HG02938 (cell line): ENCODE measurements at regions not wholly inside any gene's neighbourhood (a gene's known extent, or its start where the extent isn't known, plus 50 kb on each side); places are given as distances from the start of the nearest gene placed in this dataset.
"Not testable (repeated sequence)": the region's sequence is repeated elsewhere in the genome, so short reads cannot be mapped to it uniquely, and the experiment has no call there.

Source experiments
- ATAC-seq: cut with Tn5 transposase; IDR thresholded peaks from one replicate; pipeline ENCODE4 v1.9.1; 2021; ENCODE audit warnings: mild to moderate bottlenecking, moderate library complexity; ENCODE audit not compliant: unreplicated experiment

DNA sequence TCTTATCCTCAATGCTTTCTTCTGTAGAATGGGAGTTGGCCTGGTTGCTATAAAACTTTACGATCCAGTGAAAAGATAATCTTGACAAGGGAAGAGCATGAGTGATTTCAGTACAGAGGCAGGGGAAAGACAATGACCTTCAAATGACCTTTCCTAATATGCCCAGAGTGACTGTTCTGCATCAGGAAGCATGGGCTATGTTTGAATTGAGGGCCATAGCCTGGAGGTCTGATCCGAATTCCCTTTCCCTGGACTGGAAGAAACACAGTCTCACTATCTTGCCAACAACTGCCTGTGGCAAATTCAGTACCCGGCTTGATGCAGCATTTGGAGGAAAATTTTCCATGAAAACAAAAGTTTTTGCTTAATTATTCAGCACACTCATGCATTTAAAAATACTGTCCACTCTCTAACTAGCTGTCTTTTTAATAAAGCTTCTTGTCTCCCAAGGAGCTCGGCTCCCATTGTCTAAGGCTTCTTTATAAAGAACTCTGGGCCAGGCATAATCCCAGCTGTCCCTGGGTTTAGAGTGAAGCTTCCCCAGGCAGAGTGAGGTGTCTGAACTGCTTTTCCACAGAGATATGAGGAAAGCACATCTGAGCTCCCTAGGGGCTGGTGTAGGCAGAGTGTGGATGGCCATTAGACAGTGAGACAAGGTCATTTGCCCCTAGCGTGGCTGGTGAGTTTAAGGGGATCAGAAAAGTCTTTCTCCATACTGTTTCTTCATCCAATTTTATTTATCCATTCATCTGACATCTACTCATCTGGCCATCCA is 132.7 kb upstream of the CADM1 start:
- no peak for ATAC-seq

DNA sequence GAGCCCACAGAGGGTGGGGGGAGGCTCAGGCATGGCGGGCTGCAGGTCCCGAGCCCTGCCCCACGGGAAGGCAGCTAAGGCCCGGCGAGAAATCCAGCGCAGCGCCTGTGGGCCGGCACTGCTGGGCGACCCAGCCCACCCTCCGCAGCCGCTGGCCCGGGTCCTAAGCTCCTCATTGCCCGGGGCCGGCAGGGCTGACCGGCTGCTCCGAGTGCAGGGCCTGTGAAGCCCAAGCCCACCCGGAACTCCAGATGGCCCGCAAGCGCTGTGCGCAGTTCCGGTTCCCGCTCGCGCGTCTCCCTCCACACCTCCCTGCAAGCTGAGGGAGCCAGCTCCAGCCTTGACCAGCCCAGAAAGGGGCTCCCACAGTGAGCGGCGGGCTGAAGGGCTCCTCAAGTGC is 129.8 kb upstream of the CADM1 start:
- ATAC-seq = not testable (repeated sequence)

DNA sequence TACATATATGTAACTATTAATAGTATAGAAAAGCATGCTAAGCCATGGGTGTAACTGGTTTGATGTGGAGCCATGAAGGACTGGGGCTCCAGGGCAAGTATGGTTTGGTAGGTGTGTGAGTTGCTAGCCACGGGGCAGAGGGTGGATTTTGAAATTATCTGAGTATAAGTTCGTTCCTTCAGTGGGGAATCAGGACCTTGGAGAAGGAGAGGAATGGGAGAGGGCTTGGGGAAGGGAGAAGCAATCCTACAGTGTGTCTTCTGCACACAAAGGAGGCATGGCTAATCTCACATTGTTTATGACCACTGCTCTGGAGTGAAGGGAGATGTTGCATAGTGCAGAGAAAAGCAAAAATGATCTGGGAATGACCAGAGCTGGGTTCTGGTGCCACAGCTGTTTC is 127.8 kb upstream of the CADM1 start:
- ATAC-seq = no peak

DNA sequence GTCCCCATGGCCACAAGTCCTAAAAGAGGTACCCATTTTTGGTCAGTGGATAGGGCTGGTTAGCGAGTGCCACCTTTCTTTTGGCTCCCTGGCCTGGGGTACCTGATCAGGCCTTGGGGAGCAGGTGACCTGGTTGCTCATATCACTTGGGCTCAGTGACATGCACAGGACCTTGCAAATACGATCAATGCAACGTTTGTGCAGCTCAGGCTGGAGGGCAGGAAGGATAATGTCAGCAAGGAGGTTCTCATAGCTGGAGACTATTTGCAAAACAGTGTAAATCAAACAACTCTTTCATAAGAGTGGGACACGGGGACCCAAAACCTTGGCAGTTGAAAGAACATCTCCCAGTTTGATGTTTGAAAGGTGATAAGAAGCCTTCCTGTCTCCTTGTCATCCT is 127.4 kb upstream of the CADM1 start:
- no peak for ATAC-seq

DNA sequence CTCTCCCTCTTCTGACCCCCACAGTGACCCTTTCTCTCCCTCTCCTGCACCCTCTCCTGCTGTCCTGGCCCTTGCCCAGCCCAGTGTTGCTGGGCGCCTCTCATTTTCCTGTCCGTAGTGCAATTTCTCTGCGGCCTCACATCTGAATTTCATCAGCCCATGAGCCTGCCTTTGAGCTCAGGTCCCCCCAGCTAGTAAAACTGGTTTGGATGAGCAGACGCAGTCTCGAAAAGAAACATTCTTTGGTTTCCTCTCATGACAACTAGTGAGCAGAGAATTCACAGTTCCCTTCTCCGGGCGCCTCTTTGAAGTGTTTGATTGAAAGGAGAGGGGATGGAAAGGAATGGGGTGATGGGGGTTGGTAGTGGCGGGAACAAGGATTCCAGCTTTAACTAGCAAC is 126.0 kb upstream of the CADM1 start:
- ATAC-seq = no peak

DNA sequence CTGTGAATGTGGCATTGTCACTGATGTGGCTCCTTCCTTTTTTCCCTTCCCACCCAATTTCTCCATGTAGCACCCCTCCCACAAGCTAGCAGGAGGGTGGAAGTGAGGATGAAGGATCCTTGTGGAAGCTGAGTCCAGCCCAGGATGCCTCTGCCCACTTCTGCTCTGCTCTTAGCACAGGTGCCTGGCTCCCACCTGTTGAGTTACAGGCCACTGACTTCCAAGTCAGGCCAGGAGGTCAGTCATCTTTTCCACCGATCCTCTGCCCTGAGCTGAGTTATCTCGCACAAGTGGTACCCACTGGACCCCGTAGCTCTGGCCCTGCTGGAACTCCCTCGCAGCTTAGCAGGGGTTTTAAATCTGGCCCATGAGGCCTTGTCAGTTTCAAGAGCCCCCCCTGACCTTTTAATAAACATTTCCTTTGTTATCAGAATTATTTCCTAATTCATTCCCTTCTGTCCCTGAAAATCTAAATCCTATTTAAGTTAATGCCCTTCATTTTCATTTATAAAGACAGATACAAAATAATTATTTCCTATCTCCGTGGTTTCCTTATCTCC is 125.3 kb upstream of the CADM1 start:
- no peak for ATAC-seq

DNA sequence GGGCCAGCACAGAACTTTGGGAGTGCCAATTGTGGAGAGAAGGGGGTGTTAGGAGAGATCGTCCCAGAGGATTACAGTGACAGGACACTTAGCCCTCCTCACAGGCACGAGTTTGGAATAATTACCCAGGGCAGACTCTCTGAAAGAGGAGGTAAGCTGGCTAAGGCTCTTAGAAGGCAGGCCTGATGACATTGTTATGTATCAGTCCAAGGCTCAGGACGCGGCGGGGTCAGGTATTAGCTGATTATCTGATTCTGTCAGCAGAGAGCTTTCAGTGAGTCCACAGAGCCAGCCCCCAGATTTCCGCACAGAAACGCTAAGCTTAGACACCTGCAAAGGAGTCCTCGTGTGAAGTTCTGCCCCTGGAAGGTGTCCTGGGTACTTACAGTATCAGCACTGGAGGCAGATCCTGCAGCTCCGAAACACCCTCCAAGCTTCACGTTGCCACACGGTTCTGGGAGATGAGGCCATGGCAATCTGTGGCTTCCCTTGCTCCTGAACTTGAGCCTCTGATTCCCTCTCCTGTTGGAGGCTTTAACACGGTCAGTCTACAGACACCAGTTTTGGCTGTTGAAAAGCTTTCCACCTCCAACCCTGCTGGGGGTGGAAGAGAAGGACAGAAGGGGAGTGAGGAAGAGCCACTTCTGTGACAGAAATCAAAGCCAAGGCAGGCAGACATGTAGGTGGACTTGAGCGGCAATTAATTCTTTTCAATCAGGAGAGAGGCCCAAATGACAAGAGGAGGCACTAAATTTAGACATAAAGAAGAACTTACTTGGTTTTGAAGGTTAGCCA is 123.6 kb upstream of the CADM1 start:
- no peak for ATAC-seq

DNA sequence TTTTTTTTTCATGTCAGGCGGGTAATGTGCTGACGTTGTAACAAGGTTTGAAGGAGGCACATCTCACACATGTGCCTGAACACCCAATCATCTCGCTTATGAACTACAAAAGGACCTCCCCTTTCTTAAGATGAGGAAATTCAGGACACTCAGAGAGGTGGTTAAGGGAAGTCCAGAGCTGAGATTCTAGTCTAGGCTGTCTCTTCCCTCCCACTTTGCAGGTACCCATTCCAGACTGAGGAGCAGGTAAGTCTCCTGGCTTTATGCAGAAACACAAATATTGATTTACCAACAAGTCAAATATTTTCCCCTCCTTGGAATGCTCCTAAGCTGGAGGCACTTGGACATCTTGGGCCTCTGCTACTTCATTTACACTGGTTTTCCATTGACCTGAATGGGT is 122.9 kb upstream of the CADM1 start:
- ATAC-seq = no peak

DNA sequence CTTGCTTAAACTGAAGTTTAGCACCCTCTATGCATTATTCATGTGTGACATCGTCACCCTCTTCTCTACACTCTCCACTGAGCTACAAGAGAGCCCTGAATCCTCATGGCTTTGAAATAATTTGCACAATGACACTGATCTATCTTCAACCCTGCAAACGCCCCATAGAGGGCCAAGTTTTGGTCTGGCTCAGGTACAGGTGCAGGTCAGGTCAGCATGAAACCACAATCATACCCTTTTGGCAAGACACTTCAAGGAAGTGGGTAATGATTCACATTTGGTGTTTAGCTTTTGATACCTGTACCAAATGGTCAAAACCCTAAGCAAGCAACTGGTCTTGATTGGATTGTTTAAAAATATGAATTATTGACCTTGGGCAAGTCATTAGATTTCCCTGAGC is 122.2 kb upstream of the CADM1 start:
- no peak for ATAC-seq

DNA sequence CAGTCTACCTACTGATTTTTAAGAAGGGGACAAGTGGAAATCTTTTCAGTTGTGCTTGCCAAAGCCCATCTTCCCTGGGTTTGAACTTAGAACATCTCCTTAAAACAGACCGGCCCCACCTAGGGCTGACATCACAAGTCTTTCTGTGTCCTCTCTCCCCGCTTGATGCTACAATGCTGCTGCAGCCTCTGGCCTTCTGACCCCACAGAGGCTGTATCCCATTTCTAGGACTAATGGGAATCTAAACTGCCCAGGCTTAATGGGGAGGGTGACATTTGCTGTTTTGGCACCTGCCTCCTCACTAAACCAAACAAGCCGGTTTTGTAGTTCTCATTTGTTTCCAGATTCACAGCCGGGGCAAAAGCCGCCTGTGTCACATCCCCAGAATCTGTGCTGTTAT is 121.3 kb upstream of the CADM1 start:
- ATAC-seq = no peak

DNA sequence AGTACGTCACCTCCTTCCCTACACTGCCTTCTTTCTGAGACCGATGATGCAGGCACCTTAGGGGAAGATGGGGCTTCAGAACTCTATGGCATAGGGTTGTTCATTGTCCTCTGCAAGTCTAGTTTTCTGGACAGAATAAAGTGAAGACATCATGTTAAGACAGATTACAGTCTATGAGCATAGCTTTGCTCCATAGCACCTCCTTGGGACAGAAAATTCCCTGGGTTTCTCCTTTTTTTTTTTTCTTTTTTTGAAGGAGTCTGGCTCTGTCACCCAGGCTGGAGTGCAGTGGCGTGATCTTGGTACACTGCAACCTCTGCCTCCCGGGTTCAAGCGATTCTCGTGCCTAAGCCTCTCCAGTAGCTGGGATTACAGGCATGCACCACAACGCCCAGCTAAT is 119.8 kb upstream of the CADM1 start:
- ATAC-seq = no peak

DNA sequence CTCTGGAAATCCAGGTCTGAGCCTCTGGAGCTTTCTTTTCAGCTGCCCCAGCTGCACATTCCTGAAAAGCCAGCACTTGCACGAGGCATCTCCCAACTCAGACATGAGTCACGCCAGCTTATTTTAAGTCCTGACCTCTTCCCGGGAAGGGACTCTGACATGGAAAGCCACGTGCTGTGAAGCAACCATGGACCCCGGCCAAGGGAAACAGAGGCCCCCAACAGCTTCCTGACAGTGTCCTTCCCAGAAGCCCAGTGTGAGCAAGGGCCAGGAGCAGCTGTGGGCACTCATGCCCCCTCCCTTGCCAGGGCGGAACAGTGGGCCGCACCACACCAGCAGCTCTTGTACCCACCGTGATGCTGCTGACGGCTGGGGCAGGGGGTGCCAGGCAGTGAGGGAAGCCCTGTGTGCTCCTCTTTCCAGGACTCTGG is 118.8 kb upstream of the CADM1 start:
- ATAC-seq = no peak

DNA sequence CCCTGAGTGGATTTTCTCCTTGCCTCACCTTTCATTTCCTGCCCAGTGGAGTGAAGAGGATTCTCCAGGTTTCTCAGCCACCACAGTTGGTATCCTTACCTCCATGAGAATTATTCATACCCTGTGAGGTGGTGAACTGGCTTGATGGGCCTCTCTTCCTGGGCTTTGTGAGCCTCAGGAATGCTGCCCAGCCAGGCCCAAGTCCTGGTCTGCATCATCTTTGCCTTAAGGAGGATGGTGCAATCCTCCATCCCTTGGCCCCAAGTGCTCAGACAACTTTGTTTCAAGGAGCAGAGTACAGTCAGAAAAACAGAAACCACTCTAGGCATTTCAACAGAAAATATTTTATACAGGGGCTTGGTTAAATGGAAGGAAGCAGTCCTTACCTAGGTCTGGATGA is 114.2 kb upstream of the CADM1 start:
- no peak for ATAC-seq

DNA sequence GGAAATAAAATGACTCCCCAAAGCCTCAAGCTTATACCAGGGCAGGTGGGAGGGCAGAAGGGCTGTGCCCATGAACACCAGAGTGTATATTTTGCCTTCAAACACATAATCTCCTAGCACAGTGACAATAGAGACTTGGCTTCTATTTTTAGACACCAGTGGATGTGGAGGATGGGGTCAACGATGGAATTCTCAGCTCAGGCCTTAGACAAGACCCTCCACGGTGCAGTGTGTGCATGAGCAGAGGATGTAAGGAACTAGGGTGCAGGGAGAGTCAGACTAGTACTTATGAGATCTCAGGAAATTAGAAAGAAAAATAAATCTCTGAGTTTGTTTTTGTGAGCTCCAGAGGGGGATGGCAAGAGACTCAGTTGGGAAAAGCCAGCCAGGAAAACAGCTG is 113.6 kb upstream of the CADM1 start:
- ATAC-seq = no peak

DNA sequence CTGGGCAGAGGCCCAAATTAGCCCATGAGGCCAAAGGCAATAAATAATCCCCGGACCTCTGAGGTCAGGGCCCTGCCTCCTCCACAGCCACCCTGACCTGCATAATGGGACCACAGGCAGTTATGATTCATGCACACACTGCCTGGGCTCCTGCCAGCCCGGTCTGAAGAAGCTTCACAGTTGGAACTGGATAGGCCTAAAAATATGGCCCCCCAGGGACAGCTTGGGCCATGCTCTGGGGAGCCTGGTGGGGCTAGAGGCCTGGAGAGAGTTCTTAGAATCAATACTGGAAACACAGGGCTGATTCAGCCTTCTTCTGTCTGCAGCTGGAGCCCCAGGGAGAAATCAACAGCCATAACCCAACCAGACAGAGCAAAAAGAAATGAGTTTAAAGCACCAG is 112.8 kb upstream of the CADM1 start:
- no peak for ATAC-seq

DNA sequence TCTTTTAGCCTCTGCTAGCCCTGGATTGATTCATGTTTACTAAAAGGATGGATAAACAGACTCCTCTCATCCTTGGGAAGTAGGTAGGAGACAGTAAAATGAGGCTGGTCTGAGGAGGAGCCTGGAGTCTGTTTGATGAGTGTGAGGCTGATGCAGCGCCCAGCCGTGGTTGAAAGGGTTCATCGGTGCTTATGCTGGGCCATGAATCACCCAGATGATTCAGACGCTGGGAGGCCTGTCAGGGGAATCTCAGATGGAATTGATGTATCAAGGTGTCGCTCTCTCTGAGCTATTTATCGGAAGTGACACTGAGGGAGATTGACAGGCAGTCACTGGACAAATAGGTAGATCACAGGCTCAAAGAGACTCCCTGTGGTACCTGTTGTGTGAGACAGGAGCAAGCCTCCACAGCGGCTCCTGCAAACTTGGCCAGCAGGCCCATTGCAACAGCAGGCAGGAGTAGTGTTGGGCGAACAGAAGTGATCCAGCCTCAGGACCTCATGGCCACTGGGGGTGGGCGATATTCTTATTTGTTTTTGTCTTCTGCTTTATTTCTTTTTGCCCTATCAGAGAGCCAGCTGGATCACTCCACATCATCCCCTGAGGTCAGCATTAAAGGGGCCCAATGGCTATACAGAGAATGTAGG is 109.9 kb upstream of the CADM1 start:
- no peak for ATAC-seq

DNA sequence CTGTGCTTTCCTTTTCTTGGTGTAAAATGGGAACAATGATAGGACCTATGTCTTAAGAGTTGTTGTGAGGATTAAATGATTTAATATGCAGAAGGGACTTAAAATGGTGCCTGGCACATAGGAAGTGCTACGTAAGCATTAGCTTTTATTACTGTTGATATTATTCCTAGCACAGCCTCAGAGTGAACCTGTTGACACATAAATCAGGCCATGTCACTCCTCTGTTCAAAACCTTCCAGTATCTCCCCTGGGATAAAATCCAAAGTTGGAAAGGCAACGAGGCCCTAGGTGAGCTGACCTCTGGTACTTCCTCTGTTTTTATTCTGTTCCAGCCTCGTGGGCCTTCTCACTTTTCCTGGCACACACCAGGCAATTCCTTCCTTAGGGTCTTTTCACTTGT is 108.8 kb upstream of the CADM1 start:
- no peak for ATAC-seq

DNA sequence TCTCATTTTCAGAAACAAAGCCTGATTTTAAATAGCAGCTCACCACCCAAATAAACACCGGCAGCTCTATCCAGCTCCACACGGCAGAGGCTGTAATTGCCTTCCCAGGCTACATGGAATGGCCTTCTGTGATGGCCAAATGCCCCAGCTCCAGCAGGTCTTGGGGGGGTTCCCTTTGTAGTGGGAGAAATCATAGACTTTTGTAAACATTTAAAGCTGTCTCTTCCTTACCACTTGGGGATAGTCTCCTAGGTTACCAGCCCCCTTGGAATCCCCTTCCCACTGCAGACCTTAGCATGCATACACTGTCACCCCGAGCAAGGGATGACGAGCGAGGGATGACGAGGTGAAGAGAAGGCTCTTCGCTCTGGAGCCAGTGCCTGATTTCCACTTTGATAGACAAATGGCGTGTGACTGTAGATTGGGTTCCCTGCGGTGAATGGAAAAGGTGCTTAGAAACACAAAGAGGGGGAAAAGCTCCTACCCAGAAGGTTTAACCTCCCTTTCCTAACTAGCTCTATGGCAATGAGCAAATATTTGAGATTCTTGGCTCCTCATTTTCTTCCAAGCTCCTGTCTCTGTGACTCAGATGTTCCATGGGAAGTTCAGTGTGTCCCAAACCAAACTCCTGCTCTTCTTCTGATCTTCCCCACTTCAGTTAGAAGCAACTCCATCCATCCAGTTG is 108.0 kb upstream of the CADM1 start:
- no peak for ATAC-seq

DNA sequence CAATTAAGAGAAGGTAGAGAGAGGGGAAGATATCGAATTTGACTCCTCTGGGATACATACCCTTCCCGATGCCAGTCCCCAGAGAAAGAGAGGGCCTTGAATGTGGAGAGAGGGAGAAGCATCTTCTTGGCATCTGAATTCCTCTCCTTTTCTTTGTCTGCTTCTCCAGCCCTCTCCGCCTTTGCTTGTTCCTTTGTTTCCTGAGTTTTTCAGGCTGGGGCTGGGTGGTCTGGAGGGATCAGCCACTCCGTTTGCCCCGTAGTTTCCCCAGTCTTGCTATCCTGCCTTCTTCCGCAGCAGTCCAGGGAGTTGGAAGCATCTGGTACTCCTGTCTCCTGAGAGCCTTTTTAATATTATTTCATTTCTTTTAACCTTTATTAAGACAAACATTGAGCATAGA is 107.1 kb upstream of the CADM1 start:
- ATAC-seq = no peak

DNA sequence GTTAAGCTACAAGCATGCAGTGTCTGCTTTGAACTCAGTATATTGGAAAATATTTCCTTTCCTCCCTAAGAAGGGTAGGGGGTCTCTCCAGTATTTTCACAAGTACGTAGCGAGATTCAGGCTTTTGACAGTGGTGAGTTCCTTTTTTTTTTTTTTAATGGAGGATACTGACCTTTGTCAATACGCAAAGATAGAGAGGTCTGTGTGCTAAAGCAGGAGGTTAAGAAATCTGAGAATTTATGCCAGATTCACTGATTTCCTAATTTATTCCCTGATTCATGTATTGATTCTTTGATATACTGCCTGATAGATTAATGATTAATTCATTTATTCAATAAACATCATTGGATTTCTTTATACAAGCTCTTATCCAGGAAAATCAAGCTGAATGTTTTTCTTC is 106.7 kb upstream of the CADM1 start:
- ATAC-seq = no peak

DNA sequence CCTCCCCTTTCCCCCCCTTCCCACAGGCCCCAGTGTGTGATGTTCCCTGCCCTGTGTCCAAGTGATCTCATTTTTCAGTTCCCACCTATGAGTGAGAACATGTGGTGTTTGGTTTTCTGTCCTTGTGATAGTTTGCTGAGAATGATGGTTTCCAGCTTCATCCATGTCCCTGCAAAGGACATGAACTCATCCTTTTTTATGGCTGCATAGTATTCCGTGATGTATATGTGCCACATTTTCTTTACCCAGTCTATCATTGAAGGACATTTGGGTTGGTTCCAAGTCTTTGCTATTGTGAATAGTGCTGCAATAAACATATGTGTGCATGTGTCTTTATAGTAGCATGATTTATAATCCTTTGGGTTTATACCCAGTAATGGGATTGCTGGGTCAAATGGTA is 106.0 kb upstream of the CADM1 start:
- ATAC-seq = not testable (repeated sequence)
